Endothelial cell of hepatic sinusoid (primary cell): ENCODE measurements at regions not wholly inside any gene's neighbourhood (a gene's known extent, or its start where the extent isn't known, plus 50 kb on each side); places are given as distances from the start of the nearest gene placed in this dataset.
"Not testable (repeated sequence)": the region's sequence is repeated elsewhere in the genome, so short reads cannot be mapped to it uniquely, and the experiment has no call there.

Experiments used
- in situ Hi-C: cut with HindIII; loops from 2 replicates; pipeline ENCODE4 v1.10.0; 2017; ENCODE audit warnings: low sequenced_read_pairs

DNA sequence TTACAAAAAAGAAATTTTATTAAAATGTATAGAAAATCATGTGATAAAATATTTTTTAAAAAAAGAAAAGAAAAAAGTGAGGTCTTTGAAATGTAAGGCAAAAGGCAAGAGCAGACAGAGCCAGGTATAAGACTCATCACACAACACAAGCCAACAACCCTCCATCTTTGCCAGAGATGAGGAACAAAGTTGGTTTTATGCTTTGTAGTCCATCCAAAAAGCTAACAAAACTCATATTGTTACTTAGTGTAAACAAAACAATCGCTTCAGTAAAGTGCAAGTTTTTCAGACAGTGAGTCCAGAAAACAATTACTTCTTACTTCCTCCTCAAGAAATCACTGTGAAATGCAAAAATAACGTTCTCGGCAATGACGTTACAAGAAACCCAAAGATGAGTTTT, 233.9 kb upstream of the FRG1 start:
- in situ Hi-C loops: not testable (repeated sequence)

DNA sequence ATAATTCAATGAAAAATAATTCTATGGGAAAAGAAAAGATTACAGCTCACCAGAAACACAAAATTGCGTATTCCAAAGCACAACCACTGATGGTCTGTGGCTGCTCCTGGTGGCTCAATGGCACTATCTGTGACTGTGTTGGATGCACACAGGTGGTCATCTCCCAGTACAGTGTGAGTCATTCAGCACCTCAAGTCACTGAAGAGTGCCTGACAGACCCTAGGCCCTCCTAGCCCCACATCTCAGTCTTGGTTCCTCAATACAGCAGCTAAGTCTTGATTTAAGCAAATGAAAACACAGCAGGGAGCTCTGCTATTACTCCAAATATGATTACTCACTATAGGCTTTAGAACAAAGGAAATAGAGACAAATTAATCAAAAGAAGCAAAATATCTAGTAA, 233.4 kb upstream of the FRG1 start:
- in situ Hi-C loops: not testable (repeated sequence)

DNA sequence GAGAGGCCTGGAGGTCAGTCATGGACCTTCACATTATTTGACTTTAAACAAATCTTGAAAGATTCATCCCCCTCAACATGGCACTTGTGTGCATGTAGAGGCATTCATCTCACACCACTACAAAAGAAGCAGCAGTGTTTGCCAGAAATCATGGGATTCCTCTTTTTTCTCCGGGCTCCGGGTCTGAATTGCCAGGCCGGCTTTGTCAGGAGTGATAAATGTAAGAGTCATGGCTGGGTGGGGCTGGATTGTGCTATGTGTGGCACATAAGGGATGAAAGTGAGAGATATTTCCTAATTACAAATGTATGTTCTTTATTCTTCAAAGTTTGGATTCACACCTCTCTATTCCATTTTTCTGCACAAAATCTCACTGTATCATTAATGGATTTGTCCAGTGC, 228.7 kb upstream of the FRG1 start:
- in situ Hi-C loops: not testable (repeated sequence)

DNA sequence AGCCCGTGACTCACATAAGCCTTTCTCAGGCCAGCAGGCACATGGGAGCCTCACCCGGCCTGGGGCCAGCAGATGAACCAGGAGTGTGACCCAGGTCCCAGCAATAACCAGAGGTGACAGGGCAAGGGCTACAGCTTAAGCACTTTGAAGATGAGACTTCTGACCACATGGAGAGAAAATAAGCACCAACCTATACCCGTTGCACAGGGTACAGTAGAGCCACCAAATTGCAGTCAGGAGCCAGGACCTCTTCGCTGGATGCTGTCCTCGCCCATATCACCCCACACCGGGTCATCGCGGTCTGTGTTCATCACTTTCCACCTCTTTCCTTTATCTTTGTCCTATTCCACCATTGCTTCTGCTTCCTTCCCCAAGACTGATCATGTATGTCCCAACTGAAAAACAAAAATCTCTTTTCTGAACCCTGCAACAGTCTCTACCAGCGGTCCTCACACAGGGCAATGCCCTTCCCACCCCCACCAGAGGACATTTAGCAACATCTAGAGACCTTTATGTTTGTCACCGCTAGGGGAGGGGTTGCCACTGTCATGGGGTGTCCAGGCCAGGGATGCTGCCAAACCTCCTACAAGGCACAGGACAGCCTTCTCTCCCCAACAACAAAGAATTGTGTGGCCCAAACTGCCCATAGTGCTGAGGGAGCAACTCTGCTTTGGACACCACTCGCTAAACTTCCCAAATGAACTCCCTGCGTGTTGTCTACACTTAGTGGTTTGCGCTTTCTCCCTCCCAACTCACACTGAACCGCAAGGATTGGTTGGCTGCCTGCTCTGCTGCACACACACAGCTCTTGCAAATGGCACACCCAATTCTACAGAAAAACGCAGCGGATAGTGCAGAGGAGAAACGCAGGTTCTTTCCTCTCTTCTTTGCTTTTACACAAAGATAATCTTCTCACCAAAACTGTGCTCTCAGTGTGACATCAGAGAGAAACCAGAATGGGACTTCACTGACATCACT, 219.4 kb upstream of the FRG1 start:
- in situ Hi-C loops: not testable (repeated sequence)

GRCh38 chr4:189722324-189723003, 218.2 kb upstream of the FRG1 start:
- in situ Hi-C loops: not testable (repeated sequence)

- in situ Hi-C loops: not testable (repeated sequence)
Measured at GRCh38 chr4:189727982-189728638, 212.6 kb upstream of the FRG1 start.

DNA sequence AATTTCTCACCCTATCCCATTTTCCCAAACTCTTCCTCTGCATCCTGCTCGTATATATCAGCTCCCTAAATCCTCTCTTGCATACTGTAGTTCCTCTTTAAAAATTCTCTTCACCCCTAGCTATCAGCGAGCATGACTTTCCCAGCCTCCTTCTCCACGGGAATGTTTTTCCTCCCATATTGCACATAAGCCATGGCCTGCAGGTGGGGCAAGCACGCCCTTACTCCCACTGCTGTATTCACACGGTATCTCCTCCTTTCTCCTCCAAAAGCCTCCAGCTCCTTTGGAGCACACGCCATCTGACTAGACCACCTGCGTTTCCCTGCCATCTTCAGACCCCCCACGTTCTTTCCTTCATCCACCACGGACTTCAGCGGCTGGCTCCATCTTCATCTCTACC, 208.7 kb upstream of the FRG1 start:
- in situ Hi-C loops: not testable (repeated sequence)

DNA sequence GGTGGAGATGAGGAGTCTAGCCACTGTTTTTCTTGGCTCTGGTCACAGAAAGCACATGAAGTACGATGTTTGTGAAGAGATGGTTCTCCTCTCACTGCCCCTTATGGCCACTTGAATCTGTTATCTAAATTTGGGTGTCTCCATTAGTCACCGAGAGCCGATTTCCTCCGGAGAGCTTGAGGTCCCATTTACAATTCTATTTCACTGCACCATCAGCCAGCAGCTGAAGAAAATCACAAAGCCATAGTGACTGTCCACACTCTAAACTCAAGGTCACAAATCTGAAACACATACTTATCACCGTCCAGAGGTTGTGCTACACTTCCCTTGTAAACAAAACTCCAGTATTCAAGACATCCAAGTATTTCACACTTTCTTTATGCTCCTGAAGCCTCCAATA, 207.2 kb upstream of the FRG1 start:
- in situ Hi-C loops: not testable (repeated sequence)

DNA sequence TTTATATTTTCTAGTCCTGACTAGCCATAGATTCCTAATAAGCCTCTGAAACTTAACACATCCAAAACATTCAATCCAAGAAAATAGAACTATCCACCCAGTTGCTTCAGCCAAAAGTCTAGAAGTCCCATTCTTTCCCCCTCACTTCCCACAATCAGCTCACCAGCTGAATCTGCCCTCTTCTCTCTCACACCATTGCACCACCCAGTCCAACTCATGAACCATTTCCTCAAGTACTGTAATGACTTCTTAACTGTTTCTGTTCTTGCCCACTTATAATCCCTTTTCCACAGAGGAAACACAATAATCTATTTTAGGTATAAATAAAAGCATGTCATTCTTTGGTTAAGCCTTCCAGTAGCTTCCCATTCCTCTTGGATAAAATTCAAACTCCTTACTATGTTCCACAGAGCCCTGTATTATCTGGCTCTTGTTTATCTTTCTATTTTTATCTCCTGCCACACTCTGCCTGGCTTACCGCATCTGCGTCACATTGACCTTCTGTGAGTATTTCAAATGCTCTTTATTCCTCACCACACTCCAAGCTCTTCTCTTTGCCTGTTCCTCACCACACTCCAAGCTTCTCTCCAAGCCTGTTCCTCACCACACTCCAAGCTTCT, 205.9 kb upstream of the FRG1 start:
- in situ Hi-C loops: not testable (repeated sequence)

DNA sequence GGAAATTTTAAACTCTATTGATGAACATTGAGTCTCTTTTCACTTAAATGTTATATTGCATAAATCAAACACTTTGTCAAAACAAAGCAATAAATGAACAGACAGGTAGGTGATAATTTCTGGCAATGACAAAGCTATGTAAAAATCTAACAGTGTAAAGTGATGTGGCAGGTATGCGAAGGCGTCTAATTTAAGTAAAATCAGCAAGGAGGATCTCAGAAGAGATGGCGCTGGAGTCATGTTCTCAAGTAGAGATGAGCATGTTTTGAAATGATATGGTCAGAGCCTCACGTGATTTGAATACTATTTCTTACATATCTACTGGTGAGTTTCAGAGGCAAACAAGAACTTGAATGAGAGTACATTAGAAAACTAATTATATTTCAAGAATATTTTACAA, 204.0 kb upstream of the FRG1 start:
- in situ Hi-C loops: not testable (repeated sequence)

DNA sequence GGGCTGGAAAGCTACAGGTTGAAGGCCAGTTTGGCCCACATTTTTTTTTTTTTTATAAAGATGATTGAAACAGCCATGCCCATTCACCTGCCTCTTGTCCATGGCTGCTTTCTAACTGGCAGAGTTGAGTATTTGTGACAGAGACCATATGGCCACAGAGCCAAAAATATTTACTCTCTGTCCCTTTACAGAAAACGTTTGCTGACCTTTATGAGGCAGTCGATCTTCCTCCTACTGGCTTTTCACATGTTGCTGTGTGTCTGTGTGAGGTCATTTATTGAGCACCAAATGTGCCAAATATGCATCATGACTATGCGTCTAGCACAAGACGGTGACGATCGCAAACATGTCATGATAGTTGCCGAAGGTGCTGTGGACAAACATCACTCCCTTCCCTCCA, 200.6 kb upstream of the FRG1 start:
- in situ Hi-C loops: not testable (repeated sequence)

- in situ Hi-C loops: no loop called here
Measured at GRCh38 chr4:189740873-189741272, 199.8 kb upstream of the FRG1 start.

DNA sequence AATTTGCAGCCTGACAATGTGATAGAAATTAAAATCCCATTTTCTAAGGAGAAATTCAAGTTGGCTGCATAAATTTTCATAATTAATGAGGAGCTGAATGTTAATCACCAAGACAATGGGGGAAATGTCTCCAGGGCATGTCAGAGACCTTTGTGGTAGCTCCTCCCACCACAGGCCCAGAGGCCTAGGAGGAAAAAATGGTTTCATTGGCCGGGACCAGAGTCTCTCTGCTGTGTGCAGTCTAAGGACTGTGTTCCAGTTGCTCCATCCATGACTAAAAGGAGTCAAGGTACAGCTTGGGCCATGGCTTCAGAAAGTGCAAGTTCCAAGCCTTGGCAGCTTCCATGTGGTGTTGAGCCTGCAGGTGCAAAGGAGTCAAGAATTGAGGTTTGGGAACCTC, 187.6 kb upstream of the FRG1 start:
- in situ Hi-C loops: not testable (repeated sequence)

DNA sequence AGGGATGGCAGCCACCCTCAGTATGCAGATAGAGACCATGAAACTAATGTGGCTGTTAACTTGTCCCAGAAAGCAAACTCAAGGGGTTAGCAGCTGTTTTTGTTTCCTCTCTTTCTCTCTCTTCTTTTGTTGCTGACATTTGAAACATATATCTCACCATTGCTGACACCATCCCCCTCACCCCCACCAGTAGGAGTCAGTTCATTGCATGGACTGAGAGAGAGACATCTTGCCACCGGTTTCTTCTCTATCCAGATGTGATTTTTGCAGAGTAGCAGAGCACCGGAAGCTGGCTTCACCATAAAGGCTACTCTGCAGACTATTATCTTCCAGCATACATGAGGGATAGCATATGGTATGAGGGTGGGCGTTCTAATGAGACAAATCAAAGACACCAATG, 177.1 kb upstream of the FRG1 start:
- in situ Hi-C loops: no loop called here

GRCh38 chr4:189765301-189765700, 175.4 kb upstream of the FRG1 start:
- in situ Hi-C loops: no loop called here

- in situ Hi-C loops: no loop called here
Measured at GRCh38 chr4:189765736-189766135, 174.9 kb upstream of the FRG1 start.

DNA sequence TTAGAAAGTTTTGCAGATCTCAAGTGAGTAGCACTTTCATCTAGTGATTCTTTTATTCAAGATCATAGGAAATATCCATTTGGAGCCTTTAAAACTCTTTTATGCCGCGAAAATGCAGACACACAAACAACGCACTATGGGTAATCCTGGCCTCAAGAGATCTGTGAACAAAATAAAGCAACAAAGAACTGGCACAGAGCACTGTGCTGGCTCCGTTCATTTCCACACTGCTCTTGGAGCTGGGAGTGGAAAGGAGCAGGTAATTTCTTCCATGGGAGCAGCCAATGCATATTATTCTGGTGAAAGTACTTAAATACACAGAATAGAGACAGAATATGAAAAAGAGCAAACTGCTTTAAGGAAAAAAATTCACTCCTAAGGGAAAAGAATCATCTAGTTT, 172.7 kb upstream of the FRG1 start:
- in situ Hi-C loops: no loop called here

DNA sequence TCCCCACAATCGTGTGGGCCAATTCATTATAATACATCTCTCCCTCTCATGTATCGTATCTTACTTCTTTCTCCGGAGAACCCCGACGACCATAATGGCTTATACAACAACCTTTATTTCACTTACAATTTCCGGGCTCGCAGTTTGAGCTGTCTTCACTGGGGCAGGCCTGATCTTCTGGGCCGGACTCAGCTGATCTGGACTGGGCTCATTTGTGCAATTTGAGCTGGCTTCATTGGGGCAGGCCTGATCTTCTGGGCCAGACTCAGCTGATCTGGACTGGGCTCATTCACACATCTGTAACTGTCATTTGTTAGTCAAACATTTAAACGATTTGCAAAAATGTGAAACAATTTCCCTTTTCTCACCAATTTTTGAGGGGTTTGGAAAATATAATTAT, 171.5 kb upstream of the FRG1 start:
- in situ Hi-C loops: no loop called here

DNA sequence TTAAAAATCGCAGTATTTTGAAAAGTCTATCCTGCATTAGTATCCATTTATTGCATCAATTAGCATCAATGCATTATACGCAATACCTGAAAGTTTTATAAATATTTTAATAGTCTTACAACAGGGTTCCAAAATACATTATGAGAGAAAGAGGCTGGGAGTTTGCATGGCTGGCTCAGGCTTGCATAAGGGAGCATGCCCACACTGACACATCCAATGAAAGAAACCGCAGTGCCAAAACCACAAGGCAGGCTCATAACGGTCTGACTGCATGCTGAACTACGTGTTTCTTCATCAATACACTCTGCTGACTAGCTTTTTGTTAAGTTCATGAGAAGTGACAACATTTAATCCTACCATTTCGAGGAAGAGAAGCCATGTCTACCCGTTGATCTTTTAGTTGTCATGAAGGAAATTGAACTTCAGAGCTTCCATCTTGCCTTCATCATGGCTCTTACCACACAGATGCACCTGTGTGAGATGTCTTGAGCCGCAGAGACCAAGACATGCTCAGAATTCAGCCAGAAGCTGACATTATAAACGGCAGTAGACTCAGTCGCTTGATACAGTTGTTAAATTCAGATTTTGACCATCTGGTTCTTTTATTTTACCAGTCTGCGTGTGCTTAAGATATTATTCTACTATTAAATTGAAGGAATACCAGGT, 168.8 kb upstream of the FRG1 start:
- in situ Hi-C loops: no loop called here

- in situ Hi-C loops: no loop called here
Measured at GRCh38 chr4:189773909-189774308, 166.8 kb upstream of the FRG1 start.
